Spinal cord (tissue), 9 donors: ENCODE measurements at regions not wholly inside any gene's neighbourhood (a gene's known extent, or its start where the extent isn't known, plus 50 kb on each side); places are given as distances from the start of the nearest gene placed in this dataset.
"Not testable (repeated sequence)": the region's sequence is repeated elsewhere in the genome, so short reads cannot be mapped to it uniquely, and the experiment has no call there.

Experiments
- DNase-seq, 6 donors: peaks; one replicate each; pipeline versions ENCODE4 v3.0.0 to v3.0.0-alpha.2; 2013 to 2015; ENCODE audit warnings: low spot score in 6 of 6, low read depth in 4 of 6
- H3K27ac ChIP-seq: one replicate; pipeline ENCODE4 v1.5.1; 2013; ENCODE audit warnings: low read depth, low read length, control low read depth
- H3K27me3 ChIP-seq: one replicate; pipeline ENCODE4 v1.6.1; 2013; ENCODE audit warnings: low read length; ENCODE audit not compliant: control insufficient read depth, insufficient read depth
- H3K36me3 ChIP-seq: one replicate; pipeline ENCODE4 v1.6.1; 2013; ENCODE audit warnings: low read length; ENCODE audit not compliant: control insufficient read depth, insufficient read depth
- H3K4me1 ChIP-seq: one replicate; pipeline ENCODE4 v1.6.1; 2013; ENCODE audit warnings: low read length; ENCODE audit not compliant: control insufficient read depth, insufficient read depth
- H3K4me3 ChIP-seq: one replicate; pipeline ENCODE4 v1.5.1; 2013; ENCODE audit warnings: low read depth, low read length, control low read depth
- H3K9me3 ChIP-seq: one replicate; pipeline ENCODE4 v1.6.1; 2013; ENCODE audit warnings: low read length; ENCODE audit not compliant: control insufficient read depth, insufficient read depth
- WGBS: methylation state at CpG from one replicate; pipeline ENCODE4 v1.1.5; 2013; ENCODE audit warnings: missing lambda C conversion rate; ENCODE audit not compliant: insufficient coverage; 5-methylcytosine and 5-hydroxymethylcytosine counted together
- donor health status: healthy.

DNA sequence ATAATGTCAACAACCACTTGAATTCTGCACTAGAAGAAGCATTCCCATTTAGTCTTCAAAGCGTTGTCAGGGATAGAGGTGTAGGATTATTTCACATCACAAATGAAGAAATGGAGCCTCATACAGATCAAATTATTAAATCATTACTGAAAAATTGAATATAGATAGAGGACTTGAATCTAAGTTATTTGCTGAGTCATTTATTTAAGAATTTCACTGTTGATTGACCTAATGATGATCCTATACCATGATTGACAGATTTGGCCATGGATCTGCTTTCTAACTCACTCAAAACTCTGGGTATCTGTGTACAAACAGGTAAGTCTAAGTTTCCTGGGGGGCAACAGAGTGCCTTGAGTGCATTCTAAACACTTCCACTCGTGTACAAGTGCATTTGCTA is 215.9 kb downstream of the BTBD3 start:
- DNase-seq, result no peak
- Histone ChIP-seq H3K9me3 (peaks cover 1% of the 10 kb centered on the region), H3K36me3 (no peaks in the 10 kb centered on the region), H3K27me3 (no peaks in the 10 kb centered on the region), H3K4me3 (no peak overlapping the region), H3K27ac (no peak overlapping the region), H3K4me1 (no peaks in the 10 kb centered on the region)
- 60% methylated on average over 1 of the region's 2 CpGs for WGBS

DNA sequence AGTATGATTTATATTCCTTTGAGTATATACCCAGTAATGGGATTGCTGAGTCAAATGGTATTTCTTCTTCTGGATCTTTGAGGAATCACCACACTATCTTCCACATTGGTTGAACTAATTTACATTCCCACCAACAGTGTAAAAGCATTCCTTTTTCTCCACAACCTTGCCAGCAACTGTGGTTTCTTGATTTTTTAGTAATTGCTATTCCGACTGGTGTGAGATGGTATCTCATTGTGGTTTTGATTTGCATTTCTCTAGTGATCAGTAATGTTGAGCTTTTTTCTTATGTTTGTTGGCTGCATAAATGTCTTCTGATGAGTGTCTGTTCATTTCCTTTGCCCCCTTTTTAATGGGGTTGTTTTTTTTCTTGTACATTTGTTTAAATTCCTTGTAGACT is 228.3 kb downstream of the BTBD3 start:
- H3K27me3 ChIP-seq, H3K4me3 ChIP-seq, DNase-seq, H3K9me3 ChIP-seq, H3K27ac ChIP-seq, H3K36me3 ChIP-seq, H3K4me1 ChIP-seq: not testable (repeated sequence)
- WGBS, result no CpG with 5 or more reads among the region's 1 CpG

DNA sequence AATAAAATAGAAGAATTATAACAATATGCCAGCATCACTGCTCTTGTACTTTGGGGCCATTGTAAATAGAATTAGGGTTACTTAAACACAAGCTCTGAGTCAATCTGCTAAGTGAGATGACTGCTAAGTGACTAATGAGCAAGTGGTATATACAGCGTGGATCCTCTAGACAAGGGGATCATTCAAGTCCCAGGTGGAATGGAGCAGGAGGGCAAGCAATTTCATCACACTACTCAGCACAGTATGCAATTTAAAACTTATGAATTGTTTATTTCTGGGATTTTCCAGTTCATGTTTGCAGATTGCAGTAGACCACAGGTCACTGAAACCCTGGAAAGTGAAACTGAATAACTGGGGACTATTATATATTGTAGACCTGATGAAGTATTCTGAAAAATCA is 235.3 kb downstream of the BTBD3 start:
- Histone ChIP-seq H3K27ac (no peak overlapping the region), H3K36me3 (no peaks in the 10 kb centered on the region), H3K9me3 (no peaks in the 10 kb centered on the region), H3K4me3 (no peak overlapping the region), H3K27me3 (no peaks in the 10 kb centered on the region), H3K4me1 (no peaks in the 10 kb centered on the region)
- DNase-seq, result no peak
- no CpG with 5 or more reads among the region's 1 CpG for WGBS

DNA sequence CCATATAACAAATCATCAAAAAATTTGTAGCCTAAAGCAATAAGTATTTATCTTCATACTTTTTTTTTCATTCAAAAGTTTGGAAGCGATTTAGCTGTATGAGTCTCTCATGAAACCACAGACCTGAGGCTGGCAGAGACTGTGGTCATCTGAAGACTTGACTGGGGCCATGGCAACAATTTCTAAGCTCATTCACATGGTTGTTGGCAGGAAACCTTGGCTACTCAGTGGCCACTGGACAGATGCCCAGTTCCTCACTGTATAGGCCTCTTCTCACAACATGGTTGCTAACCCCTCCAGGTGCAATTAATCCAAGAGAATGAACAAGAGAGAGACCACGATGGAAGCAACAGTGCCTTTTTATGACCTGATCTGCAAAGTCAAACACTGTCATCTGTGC is 235.9 kb downstream of the BTBD3 start:
- WGBS, result 46% methylated on average over 2 of the region's 2 CpGs
- no peaks in the 10 kb centered on the region for H3K27me3 ChIP-seq
- no peaks in the 10 kb centered on the region for H3K9me3 ChIP-seq
- no peak overlapping the region for H3K27ac ChIP-seq
- no peak overlapping the region for H3K4me3 ChIP-seq
- no peaks in the 10 kb centered on the region for H3K4me1 ChIP-seq
- DNase-seq, result peak in 5 of 6 donors; percentile 67 to 90 (median 82)
- H3K36me3 ChIP-seq, result no peaks in the 10 kb centered on the region

DNA sequence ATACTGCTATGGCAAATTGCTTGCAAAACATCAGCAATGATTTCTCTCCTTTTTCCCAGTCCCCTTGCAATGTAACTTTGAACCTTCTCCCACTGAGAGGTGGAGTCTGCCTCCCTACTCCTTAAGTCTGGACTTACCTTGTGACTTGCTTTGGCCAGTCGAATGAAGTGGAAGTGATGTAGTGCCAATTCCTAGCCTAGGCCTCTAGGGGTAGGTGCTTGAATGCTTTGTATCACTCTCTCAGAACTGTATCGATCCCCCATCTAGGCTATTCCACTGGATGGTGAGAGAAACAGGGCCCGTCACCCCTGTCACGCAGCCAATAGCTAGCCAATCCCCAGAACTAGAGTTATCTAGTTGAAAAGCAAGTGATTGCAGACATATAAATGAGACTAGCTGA is 238.6 kb downstream of the BTBD3 start:
- no peaks in the 10 kb centered on the region for H3K27me3 ChIP-seq
- no peak for DNase-seq
- H3K4me1 ChIP-seq, result no peaks in the 10 kb centered on the region
- WGBS, result no CpG with 5 or more reads among the region's 4 CpGs
- H3K9me3 ChIP-seq, result no peaks in the 10 kb centered on the region
- H3K4me3 ChIP-seq, result no peak overlapping the region
- no peaks in the 10 kb centered on the region for H3K36me3 ChIP-seq
- no peak overlapping the region for H3K27ac ChIP-seq

DNA sequence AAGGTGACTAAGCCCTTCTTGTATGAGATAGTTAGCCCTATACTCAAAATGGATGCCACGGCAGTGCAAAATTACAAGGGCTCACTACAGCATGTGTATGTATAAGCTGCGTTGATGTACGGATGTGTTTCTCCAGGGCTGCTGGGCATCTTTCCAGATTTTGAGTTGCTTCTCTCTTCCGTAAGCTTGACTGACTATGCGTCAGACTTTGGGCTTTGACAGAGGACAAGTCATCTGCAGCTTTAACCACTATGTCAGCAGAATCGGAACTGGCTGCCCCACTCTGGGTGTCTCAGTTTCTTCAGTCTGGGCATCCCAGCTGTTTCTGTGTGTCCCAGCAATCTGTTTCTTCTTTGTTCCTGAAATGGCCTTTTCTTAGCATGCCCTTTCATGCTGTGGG is 241.6 kb downstream of the BTBD3 start:
- no peak for DNase-seq
- no peaks in the 10 kb centered on the region for H3K4me1 ChIP-seq

DNA sequence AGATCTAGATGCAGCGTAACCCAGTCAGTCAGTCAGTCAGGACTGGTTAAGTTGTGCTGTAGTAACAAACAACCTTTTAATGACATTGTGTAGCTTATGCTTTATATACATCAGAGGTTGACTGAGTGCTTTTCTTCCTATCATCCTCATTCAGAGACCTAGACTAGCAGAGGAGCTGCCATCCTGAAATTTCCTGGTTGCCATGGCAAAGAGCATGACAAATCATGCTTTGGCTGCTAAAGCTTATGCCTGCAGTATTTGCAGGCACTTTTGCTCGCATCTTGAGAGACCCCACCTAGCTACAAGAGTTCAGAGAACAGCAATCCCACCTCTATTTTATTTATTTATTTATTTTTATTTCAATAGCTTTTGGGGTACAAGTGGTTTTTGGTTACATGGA is 244.0 kb downstream of the BTBD3 start:
- peak in 2 of 6 donors; percentile 52 to 76 for DNase-seq

More for the DNA sequence above, 241.6 kb downstream of the BTBD3 start:
- H3K27me3 ChIP-seq, result no peaks in the 10 kb centered on the region
- H3K27ac ChIP-seq, result no peak overlapping the region
- H3K4me3 ChIP-seq, result no peak overlapping the region
- WGBS, result 92% methylated on average over 6 of the region's 6 CpGs
- H3K36me3 ChIP-seq, result no peaks in the 10 kb centered on the region
- no peaks in the 10 kb centered on the region for H3K9me3 ChIP-seq

DNA sequence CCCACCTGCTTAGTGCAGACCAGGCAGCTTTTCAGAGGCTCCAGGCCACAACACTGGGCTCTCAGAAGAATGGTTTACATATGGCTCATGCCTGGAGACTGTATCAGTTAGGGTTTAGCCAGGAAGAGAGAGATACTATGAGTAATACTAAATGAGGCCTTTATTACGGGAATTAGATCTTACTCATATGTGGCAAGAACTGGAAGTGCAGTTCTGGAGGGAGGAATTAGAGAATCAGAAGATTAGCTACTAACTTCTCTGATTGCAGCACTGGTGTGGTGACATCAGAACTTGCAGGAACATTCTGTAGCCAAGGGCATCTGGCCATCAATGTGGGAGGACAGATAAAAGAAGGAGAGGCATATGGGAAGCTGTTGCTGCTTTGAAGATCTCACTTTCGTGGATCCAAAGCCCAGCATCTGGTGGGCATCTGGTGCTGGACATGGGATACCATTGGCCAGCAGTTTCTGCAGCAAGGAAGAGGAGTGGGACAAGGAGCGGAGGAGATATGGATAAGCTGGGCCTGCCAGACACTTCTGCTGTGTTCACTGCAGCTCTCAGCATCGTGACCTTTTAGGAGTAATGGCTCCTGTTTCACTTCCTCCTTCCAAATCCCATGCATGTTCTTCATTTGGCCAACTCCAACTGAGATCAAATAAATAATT is 248.5 kb downstream of the BTBD3 start:
- Histone ChIP-seq H3K36me3 (no peaks in the 10 kb centered on the region), H3K4me1 (no peaks in the 10 kb centered on the region), H3K9me3 (no peaks in the 10 kb centered on the region), H3K4me3 (no peak overlapping the region), H3K27ac (no peak overlapping the region), H3K27me3 (no peaks in the 10 kb centered on the region)
- DNase-seq, result no peak
- WGBS, result 87% methylated on average over 4 of the region's 4 CpGs

More for the DNA sequence above, 244.0 kb downstream of the BTBD3 start:
- H3K27me3 ChIP-seq, result no peaks in the 10 kb centered on the region
- no peaks in the 10 kb centered on the region for H3K9me3 ChIP-seq
- no CpG with 5 or more reads among the region's 2 CpGs for WGBS
- H3K4me1 ChIP-seq, result no peaks in the 10 kb centered on the region
- H3K27ac ChIP-seq, result no peak overlapping the region
- H3K4me3 ChIP-seq, result no peak overlapping the region
- H3K36me3 ChIP-seq, result no peaks in the 10 kb centered on the region

DNA sequence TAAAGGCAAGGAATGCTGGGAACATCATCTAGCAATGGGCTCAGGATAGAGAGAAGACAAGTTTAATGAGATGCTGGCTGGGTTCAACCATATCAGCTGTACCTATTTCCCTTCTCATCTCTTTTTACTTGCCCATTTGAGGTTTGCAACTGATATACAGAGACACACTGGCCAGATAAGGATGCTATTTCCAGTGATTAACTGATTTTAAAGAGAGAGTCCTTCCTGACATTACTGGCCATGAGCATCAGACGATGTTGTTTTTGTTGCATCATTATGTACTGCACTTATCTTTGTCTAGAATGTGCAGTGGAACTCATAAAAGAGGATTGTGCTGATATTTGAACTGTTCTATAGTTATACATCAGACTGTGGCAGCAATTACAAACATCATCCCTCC is 252.7 kb downstream of the BTBD3 start:
- DNase-seq, result no peak
- Histone ChIP-seq H3K4me3 (no peak overlapping the region), H3K36me3 (no peaks in the 10 kb centered on the region), H3K9me3 (no peaks in the 10 kb centered on the region), H3K27ac (no peak overlapping the region), H3K27me3 (no peaks in the 10 kb centered on the region), H3K4me1 (no peaks in the 10 kb centered on the region)
- no CpG with 5 or more reads among the region's 1 CpG for WGBS

DNA sequence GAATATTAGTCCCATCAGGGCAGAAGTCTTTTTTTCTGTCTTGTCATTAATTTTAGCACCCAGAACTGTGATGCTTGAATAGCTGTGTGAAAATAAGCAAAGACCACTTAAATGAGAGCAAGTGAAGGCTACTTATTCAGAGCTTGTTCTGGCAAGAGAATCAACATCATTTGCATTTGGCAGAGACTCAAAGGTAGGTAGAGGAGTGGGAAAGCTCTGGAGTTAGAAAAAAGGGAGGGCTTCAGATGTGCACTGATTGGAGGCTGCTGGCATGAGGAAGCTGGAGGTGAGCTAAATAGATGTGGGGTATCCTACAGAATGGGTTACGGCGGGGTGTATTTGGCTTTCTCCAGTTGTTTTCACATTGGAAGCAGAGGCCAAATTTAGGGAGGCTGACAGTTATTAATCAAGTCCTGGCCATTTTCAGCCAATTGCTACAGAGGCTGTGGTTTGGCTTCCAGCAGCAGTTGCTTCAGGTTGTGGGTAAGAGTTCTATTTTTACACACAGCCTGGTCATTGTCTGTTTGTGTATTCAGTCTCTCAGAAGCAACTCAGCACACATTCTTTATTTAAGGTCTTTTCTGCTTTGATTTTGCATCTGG is 254.3 kb downstream of the BTBD3 start:
- WGBS, result 68% methylated on average over 2 of the region's 2 CpGs
- DNase-seq, result peak in 5 of 6 donors; percentile 35 to 84 (median 47)

More for the DNA sequence above, 254.3 kb downstream of the BTBD3 start:
- no peaks in the 10 kb centered on the region for H3K27me3 ChIP-seq
- H3K4me1 ChIP-seq, result no peaks in the 10 kb centered on the region
- H3K9me3 ChIP-seq, result no peaks in the 10 kb centered on the region
- no peak overlapping the region for H3K27ac ChIP-seq
- no peaks in the 10 kb centered on the region for H3K36me3 ChIP-seq
- no peak overlapping the region for H3K4me3 ChIP-seq
